ENCODE measurements at regions not wholly inside any gene's neighbourhood (a gene's known extent, or its start where the extent isn't known, plus 50 kb on each side); places are given as distances from the start of the nearest gene placed in this dataset.

DNA sequence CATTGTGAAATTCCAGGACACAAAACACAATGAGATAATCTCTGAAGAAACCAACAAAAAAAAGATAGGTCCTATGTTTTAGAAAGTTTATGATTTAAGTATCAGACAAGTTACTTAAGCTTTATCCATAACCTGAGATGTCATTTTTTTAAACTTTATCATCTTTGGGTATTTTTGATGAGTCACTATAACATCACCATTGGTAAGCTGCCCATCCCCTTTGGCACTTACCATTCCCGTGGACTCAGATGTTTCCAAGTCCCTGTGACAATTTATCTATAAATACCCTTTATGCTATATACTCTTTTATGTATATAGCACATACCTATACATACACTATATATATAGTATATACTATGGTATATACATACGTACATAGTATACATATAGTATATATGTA is 198.9 kb upstream of the GEMIN8 start:
- TF ChIP-seq, protein P1, sequence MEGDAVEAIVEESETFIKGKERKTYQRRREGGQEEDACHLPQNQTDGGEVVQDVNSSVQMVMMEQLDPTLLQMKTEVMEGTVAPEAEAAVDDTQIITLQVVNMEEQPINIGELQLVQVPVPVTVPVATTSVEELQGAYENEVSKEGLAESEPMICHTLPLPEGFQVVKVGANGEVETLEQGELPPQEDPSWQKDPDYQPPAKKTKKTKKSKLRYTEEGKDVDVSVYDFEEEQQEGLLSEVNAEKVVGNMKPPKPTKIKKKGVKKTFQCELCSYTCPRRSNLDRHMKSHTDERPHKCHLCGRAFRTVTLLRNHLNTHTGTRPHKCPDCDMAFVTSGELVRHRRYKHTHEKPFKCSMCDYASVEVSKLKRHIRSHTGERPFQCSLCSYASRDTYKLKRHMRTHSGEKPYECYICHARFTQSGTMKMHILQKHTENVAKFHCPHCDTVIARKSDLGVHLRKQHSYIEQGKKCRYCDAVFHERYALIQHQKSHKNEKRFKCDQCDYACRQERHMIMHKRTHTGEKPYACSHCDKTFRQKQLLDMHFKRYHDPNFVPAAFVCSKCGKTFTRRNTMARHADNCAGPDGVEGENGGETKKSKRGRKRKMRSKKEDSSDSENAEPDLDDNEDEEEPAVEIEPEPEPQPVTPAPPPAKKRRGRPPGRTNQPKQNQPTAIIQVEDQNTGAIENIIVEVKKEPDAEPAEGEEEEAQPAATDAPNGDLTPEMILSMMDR (conservative IDR thresholded peaks at IDR 0.05): no peak
- Mint-ChIP-seq H3K27me3 (no peaks in the 10 kb centered on the region), H3K27ac (no peak overlapping the region), H3K4me3 (no peak overlapping the region), H3K9me3 (peaks cover 4% of the 10 kb centered on the region), H3K36me3 (no peaks in the 10 kb centered on the region), H3K4me1 (ENCODE audit: unreplicated experiment) (no peaks in the 10 kb centered on the region)
- no peak for DNase-seq (ENCODE audit: extremely low spot score, unreplicated experiment)

DNA sequence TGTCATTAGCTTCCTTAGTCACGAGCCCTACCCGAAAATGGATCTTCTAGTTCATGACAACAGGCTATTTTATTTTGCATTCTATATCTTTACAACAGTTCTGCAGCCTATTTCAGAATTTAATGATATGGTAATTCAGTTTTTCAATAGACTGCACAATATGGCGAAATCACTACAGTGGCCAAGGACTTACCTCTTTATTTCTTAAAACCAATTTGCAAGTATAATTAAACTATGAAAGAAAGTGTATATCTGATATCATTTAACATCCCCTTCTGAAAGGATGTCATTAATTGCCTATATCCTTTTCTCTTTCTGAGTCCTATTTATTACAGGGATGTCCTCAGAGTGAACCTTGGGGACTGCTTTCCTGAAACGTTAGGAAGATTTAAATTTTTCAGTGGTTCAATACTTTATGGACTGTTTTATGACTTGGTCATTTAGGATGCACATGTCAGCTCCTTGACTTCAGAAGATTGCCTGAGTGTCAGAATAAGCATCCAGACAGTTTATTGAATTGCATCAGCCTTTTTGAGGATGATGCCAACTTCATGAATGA is 190.8 kb upstream of the GEMIN8 start:
- no peaks in the 10 kb centered on the region for H3K36me3 Mint-ChIP-seq
- TF ChIP-seq, protein P1 (conservative IDR thresholded peaks at IDR 0.05): no peak
- H3K27ac Mint-ChIP-seq: no peak overlapping the region
- no peak overlapping the region for H3K4me3 Mint-ChIP-seq
- no peaks in the 10 kb centered on the region for H3K4me1 Mint-ChIP-seq (ENCODE audit: unreplicated experiment)
- H3K27me3 Mint-ChIP-seq: no peaks in the 10 kb centered on the region
- DNase-seq (ENCODE audit: extremely low spot score, unreplicated experiment): no peak
- no peaks in the 10 kb centered on the region for H3K9me3 Mint-ChIP-seq

DNA sequence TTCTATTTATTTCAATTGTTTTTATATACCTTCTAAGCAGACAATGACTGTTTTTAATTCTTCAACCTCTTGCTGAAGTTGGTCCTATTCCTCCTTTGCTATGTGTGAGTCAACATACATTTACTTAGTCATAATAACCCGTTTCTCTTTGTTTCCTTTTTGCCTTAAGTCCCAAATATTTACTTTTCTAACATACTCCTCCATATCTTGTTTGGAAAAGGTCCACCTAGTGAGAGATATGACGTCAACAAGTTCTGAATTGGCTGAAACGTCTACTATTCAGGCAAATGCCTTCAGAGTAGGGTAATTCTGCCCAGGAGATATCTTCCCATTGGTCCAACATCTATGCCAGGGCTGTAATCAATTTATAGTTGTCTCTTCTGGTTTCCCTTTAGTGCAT is 179.3 kb upstream of the GEMIN8 start:
- H3K4me3 Mint-ChIP-seq: no peak overlapping the region
- H3K27me3 Mint-ChIP-seq: no peaks in the 10 kb centered on the region
- no peaks in the 10 kb centered on the region for H3K36me3 Mint-ChIP-seq
- H3K9me3 Mint-ChIP-seq: no peaks in the 10 kb centered on the region
- no peaks in the 10 kb centered on the region for H3K4me1 Mint-ChIP-seq (ENCODE audit: unreplicated experiment)
- TF ChIP-seq, protein P1 (conservative IDR thresholded peaks at IDR 0.05): no peak
- DNase-seq (ENCODE audit: extremely low spot score, unreplicated experiment): no peak
- no peak overlapping the region for H3K27ac Mint-ChIP-seq

DNA sequence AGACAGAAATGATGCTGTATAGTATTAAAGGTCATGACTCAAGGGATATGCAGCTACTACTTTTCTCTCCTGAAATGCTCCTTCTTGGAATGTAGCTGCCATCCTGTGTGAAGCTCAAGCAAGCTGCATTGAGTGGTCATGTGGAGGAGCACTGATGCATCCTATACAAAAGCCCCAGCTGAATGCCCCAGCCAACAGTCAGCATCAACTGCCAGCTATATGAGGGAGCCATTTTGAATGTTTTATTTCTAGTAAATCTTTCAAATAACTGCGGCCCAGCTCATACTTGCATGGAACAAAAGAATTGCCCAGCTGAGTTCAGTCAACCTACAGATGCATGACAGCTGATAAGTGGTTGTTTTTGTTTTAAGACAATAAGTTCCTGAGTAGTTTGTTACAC is 165.0 kb upstream of the GEMIN8 start:
- TF ChIP-seq, protein P1 (conservative IDR thresholded peaks at IDR 0.05): no peak
- Mint-ChIP-seq H3K9me3 (peaks cover 5% of the 10 kb centered on the region), H3K27ac (no peak overlapping the region), H3K4me3 (no peak overlapping the region), H3K27me3 (no peaks in the 10 kb centered on the region), H3K4me1 (ENCODE audit: unreplicated experiment) (no peaks in the 10 kb centered on the region), H3K36me3 (no peaks in the 10 kb centered on the region)
- no peak for DNase-seq (ENCODE audit: extremely low spot score, unreplicated experiment)

DNA sequence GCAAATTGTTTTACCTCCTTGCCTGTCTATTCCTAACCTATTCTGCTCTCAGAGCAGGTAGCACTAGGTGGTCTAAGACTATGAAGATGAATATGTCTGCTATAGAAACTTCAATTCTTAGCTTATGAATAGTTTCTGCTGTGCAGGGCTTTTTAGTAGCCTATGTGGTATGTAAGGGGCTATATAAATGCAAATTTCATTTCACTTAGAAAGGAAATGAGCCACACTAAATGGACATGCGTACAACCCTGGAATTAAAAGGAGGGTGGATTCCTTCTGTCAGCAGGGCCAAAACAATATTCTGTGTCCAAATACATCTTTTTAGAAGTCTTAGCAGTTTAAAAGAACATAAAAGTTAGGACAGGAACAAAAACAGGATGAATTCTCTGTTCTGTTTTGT is 163.9 kb upstream of the GEMIN8 start:
- Mint-ChIP-seq H3K36me3 (no peaks in the 10 kb centered on the region), H3K27me3 (no peaks in the 10 kb centered on the region), H3K27ac (no peak overlapping the region), H3K4me1 (ENCODE audit: unreplicated experiment) (no peaks in the 10 kb centered on the region), H3K9me3 (peaks cover 11% of the 10 kb centered on the region), H3K4me3 (no peak overlapping the region)
- TF ChIP-seq, protein P1 (conservative IDR thresholded peaks at IDR 0.05): no peak
- no peak for DNase-seq (ENCODE audit: extremely low spot score, unreplicated experiment)

DNA sequence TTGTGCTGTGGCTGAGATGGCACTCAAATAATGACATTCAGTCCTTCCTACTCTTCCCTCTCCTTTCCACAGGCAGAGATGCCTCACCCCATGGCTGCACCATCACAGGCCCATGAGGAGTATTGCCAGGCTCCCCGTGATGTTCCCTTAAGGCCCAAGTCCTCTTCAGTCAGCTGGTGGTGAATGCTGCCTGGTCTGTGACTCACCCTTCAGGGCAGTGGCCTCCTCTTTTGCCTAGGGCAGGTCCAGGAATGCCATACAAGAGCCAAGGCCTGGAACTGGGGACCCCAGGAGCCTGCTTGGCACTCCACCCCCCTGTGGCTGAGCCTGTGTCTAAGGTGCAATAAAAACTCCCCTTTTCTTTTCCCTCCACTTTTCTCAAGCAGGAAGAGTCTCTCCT is 144.2 kb upstream of the GEMIN8 start:
- Mint-ChIP-seq H3K4me1 (ENCODE audit: unreplicated experiment) (no peaks in the 10 kb centered on the region), H3K4me3 (no peak overlapping the region), H3K36me3 (no peaks in the 10 kb centered on the region), H3K27me3 (no peaks in the 10 kb centered on the region), H3K27ac (no peak overlapping the region), H3K9me3 (no peaks in the 10 kb centered on the region)
- TF ChIP-seq, protein P1 (conservative IDR thresholded peaks at IDR 0.05): no peak
- no peak for DNase-seq (ENCODE audit: extremely low spot score, unreplicated experiment)
